ENCODE measurements at regions not wholly inside any gene's neighbourhood (a gene's known extent, or its start where the extent isn't known, plus 50 kb on each side); places are given as distances from the start of the nearest gene placed in this dataset.

- Histone ChIP-seq H3K36me3 (ENCODE audit: control insufficient read depth, insufficient read depth, low read length) (no peaks in the 10 kb centered on the region), H3K9ac (ENCODE audit: extremely low read depth, low read length, poor library complexity, severe bottlenecking) (no peak overlapping the region), H3K9me3 (ENCODE audit: control insufficient read depth, low read length) (no peaks in the 10 kb centered on the region), H3K4me3 (ENCODE audit: low read length) (no peak overlapping the region), H3K4me1 (ENCODE audit: control insufficient read depth, insufficient read depth, low read length) (no peaks in the 10 kb centered on the region), H3K27ac (ENCODE audit: low read depth, low read length) (no peak overlapping the region), H3K27me3 (ENCODE audit: control insufficient read depth, insufficient read depth, low read length, poor library complexity, severe bottlenecking) (no peaks in the 10 kb centered on the region)
- DNase-seq: no peak
- 92% methylated on average over 2 of the region's 2 CpGs; no CpG with 5 or more reads in 1 of the 2 experiments for WGBS, 2 experiments (ENCODE audit: insufficient coverage in 1 of 2, insufficient read length in 1 of 2)
- no peak overlapping the region for H3K4me3 Mint-ChIP-seq
- H3K27ac Mint-ChIP-seq: no peak overlapping the region
- no peaks in the 10 kb centered on the region for H3K36me3 Mint-ChIP-seq (ENCODE audit: low read depth)
- H3K4me1 Mint-ChIP-seq: no peaks in the 10 kb centered on the region
- H3K9me3 Mint-ChIP-seq: no peaks in the 10 kb centered on the region
- no peak for TF ChIP-seq CTCF (conservative IDR thresholded peaks at IDR 0.05)
- no peaks in the 10 kb centered on the region for H3K27me3 Mint-ChIP-seq (ENCODE audit: insufficient read depth)
Observed at GRCh38 chr4:13309751-13310150, 174.4 kb downstream of the RAB28 start.

- no peak for DNase-seq
- no peaks in the 10 kb centered on the region for H3K27me3 ChIP-seq (ENCODE audit: control insufficient read depth, insufficient read depth, low read length, poor library complexity, severe bottlenecking)
- no peak overlapping the region for H3K27ac Mint-ChIP-seq
- H3K9me3 Mint-ChIP-seq: peaks cover 4% of the 10 kb centered on the region
- H3K4me3 Mint-ChIP-seq: no peak overlapping the region
- H3K4me1 ChIP-seq (ENCODE audit: control insufficient read depth, insufficient read depth, low read length): no peaks in the 10 kb centered on the region
- peaks cover 4% of the 10 kb centered on the region for H3K9me3 ChIP-seq (ENCODE audit: control insufficient read depth, low read length)
- H3K4me3 ChIP-seq (ENCODE audit: low read length): no peak overlapping the region
- H3K4me1 Mint-ChIP-seq: no peaks in the 10 kb centered on the region
- H3K36me3 Mint-ChIP-seq (ENCODE audit: low read depth): peaks cover 4% of the 10 kb centered on the region
- H3K9ac ChIP-seq (ENCODE audit: extremely low read depth, low read length, poor library complexity, severe bottlenecking): no peak overlapping the region
- TF ChIP-seq CTCF (conservative IDR thresholded peaks at IDR 0.05): no peak
- no peaks in the 10 kb centered on the region for H3K27me3 Mint-ChIP-seq (ENCODE audit: insufficient read depth)
- H3K27ac ChIP-seq (ENCODE audit: low read depth, low read length): no peak overlapping the region
- WGBS, 2 experiments (ENCODE audit: insufficient coverage in 1 of 2, insufficient read length in 1 of 2): 100% methylated on average over 1 of the region's 1 CpG; no CpG with 5 or more reads in 1 of the 2 experiments
- H3K36me3 ChIP-seq (ENCODE audit: control insufficient read depth, insufficient read depth, low read length): no peaks in the 10 kb centered on the region
Observed at GRCh38 chr4:13306356-13306755, 177.8 kb downstream of the RAB28 start.

- Mint-ChIP-seq H3K9me3 (peaks cover 17% of the 10 kb centered on the region), H3K4me3 (no peak overlapping the region), H3K4me1 (no peaks in the 10 kb centered on the region), H3K36me3 (ENCODE audit: low read depth) (peaks cover 16% of the 10 kb centered on the region), H3K27ac (no peak overlapping the region), H3K27me3 (ENCODE audit: insufficient read depth) (no peaks in the 10 kb centered on the region)
- Histone ChIP-seq H3K36me3 (ENCODE audit: control insufficient read depth, insufficient read depth, low read length) (no peaks in the 10 kb centered on the region), H3K9me3 (ENCODE audit: control insufficient read depth, low read length) (peaks cover 13% of the 10 kb centered on the region), H3K9ac (ENCODE audit: extremely low read depth, low read length, poor library complexity, severe bottlenecking) (no peak overlapping the region), H3K4me1 (ENCODE audit: control insufficient read depth, insufficient read depth, low read length) (no peaks in the 10 kb centered on the region), H3K27me3 (ENCODE audit: control insufficient read depth, insufficient read depth, low read length, poor library complexity, severe bottlenecking) (no peaks in the 10 kb centered on the region), H3K4me3 (ENCODE audit: low read length) (no peak overlapping the region), H3K27ac (ENCODE audit: low read depth, low read length) (no peak overlapping the region)
- no peak for TF ChIP-seq CTCF (conservative IDR thresholded peaks at IDR 0.05)
- WGBS, 2 experiments (ENCODE audit: insufficient coverage in 1 of 2, insufficient read length in 1 of 2): 93% methylated on average over 2 of the region's 2 CpGs; no CpG with 5 or more reads in 1 of the 2 experiments
- DNase-seq: no peak
Observed at GRCh38 chr4:13302876-13303275, 181.3 kb downstream of the RAB28 start.
